GM18909 (cell line): ENCODE measurements at regions not wholly inside any gene's neighbourhood (a gene's known extent, or its start where the extent isn't known, plus 50 kb on each side); places are given as distances from the start of the nearest gene placed in this dataset.

ENCODE experiments used
- ATAC-seq: cut with Tn5 transposase; IDR thresholded peaks from one replicate; pipeline ENCODE4 v1.9.1; 2021; ENCODE audit warnings: mild to moderate bottlenecking; ENCODE audit not compliant: unreplicated experiment, poor library complexity

GRCh38 chr15:47400603-47401002 lies 316.7 kb upstream of the SEMA6D start:
- no peak for ATAC-seq

- ATAC-seq, result no peak
Observed at GRCh38 chr15:47401427-47401826, 315.9 kb upstream of the SEMA6D start.

DNA sequence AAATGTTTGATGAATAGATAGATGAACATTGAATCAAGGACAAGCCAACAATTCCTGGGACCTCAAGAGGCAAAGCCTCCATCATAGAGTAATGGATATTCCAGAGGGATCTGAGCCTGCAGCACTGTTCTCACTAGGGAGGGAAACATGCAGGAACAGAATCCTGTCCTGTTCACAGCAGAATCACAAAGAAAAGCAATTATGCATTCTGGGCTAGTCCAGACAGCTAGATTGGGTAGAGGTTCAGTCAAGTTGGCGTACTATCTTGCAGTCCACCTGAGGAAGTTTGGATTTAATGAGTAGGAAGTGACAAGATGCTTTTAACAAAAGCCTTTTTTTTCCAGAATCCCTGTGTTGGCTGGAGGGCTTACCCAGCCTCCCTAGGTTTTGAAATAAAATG lies 314.5 kb upstream of the SEMA6D start:
- no peak for ATAC-seq

- ATAC-seq, result no peak
Observed at GRCh38 chr15:47404877-47405276, 312.4 kb upstream of the SEMA6D start.

DNA sequence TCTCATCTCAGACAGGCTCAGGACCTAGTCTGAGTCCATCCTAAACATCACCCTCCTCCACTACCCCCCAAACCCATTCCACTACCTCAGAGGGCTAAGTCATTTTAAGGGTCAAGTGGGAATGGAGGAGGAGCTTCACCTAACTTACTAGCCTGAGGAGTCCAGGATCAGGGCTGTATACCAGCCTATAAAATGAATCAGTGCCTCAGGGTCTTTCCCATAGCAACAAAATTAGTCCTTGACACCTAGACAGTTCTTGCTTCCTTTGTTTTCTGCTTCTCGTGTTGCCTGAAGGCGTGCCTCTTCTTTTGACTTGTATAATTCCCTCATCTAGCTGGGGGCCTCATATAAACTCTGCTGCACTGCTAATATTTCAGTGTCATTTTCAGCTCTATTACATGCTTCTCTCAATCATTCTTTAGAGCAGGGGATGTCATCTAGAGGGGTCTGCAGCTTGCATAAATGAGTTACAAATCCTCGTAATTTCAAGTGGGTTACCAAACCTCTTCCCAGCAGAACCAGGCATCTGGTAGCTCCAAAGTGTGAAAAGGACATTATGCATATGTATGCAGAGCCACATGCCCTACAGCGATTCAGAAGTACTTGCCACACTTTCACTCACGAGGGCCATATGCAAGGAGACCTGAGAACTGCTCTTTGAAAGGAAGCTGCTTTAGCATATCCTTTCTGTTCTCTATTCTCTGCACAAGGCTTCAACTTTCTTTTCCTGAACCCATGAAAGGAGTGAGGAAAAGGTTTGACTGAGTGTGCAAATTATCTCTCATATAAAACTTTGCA lies 311.7 kb upstream of the SEMA6D start:
- no peak for ATAC-seq

DNA sequence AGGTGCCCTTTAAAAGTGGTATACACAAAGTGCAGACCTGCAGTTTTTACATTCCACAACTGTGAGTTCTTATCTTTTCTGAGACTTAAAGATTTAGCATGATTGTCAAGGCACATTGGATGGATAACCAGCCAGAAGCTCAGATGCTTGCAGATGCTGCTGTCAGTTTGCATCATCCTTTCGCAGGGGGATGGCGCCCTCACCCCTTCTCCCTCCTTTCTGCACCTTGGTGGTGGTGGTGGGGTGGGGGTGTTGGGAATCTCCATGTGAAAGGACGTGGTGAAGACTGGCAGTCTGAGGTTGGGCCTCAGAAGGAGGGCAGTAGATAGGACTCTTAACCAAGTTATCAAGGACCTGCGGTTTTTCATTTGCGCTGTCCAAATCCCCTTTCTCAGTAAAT lies 309.6 kb upstream of the SEMA6D start:
- ATAC-seq, result no peak

GRCh38 chr15:47409038-47409437 lies 308.3 kb upstream of the SEMA6D start:
- ATAC-seq, result no peak

GRCh38 chr15:47409600-47409999 lies 307.7 kb upstream of the SEMA6D start:
- ATAC-seq, result no peak

GRCh38 chr15:47410247-47410646 lies 307.1 kb upstream of the SEMA6D start:
- ATAC-seq, result no peak

GRCh38 chr15:47411733-47412132 lies 305.6 kb upstream of the SEMA6D start:
- ATAC-seq, result no peak

- no peak for ATAC-seq
Observed at GRCh38 chr15:47412136-47412535, 305.2 kb upstream of the SEMA6D start.

GRCh38 chr15:47412802-47413201 lies 304.5 kb upstream of the SEMA6D start:
- ATAC-seq, result no peak

DNA sequence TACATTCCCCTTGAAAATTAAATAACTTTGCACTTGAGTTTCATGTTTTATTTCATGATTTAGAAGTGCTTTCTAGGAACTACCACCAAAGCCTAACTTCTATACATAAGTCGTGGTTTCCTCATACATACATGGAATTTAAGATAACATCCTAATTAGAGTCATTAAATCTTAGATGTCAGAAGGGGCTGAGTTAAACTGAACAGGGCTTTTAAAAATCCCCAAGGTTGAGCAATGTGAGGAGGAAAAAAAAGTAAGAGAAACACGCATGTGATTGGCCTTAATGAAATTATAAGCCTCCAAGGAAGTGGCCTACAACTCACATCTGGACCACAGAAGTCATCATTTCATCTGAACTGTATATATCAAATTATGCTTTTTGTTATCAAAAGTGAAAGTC lies 303.1 kb upstream of the SEMA6D start:
- no peak for ATAC-seq

DNA sequence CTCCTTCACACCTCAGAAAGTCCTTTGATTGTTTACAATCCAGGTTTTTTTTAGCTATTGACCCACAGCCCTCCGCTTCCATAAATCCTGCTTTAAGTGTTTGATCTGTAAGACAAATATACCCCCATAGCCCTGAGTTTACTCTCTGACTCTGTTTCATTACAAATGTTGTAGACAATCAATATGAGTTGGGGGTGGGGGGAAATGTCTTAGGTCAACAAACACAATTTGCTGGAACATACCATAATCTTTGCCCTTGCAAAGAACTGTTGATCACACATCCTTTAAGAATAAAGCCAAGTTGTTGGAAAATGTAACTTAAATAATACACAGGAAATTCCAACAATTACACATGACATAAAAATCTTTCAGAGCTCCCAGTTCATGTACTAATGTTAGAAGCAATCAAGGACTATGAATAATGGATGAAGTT lies 301.8 kb upstream of the SEMA6D start:
- ATAC-seq, result no peak

- no peak for ATAC-seq
Observed at GRCh38 chr15:47422881-47423665, 294.2 kb upstream of the SEMA6D start.

- no peak for ATAC-seq
Observed at GRCh38 chr15:47427463-47427862, 289.8 kb upstream of the SEMA6D start.

DNA sequence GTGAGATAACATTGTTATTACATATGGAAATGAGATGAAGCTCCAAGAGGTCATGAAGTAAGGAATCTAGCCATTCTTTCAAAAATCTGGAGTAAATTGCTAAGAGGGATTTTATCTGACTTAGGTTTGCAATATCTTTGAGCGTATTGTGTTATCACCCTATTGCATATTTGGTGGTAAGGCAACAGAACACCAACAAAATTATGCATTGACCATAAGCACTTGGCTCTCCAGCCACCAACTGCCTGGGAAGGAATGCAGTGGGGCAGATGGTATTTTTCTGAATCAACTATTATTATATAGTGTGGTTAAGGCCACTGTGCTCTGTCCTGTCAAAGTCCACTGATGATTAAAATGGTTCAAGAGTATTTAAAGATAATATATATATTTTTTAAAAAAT lies 287.9 kb upstream of the SEMA6D start:
- no peak for ATAC-seq

GRCh38 chr15:47431501-47431900 lies 285.8 kb upstream of the SEMA6D start:
- ATAC-seq, result no peak

GRCh38 chr15:47432826-47433225 lies 284.5 kb upstream of the SEMA6D start:
- ATAC-seq, result no peak

DNA sequence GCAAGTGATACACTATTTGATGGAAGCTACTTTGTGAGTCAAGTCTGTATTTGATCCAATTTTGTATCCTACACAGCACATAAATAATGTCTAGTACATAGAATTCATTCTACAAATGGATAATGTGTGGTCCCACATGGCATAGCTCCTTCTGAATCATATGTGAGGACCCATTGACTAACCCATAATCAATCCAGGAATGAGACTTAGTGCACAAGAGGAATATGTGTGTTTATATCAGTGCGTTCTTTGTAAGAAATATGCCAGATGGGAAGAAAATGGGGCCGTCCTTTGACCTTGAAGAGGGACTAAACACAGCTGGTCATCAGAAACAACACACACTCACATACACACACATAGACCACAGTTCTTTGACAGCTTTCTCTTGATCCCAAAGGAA lies 282.7 kb upstream of the SEMA6D start:
- no peak for ATAC-seq

DNA sequence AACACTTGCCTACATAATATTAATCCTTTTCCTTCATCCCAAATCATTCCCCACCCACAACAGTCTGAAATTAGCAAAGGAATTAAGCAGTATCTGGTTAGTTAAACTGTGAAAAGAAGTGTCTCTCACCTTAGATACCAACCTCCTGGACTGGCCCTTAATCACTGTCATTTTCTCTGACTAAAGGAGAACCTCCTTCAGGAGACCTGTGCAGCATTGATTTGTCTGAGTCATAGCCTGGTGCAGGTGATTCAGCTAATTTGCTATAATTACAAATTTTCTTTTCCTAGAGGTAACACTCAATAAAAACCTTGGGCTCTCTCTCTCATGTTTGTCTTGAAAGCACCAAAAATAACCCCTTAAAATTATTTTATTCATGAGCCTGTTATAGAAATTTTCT lies 279.8 kb upstream of the SEMA6D start:
- ATAC-seq, result no peak
